HepG2 (cell line): ENCODE measurements at regions not wholly inside any gene's neighbourhood (a gene's known extent, or its start where the extent isn't known, plus 50 kb on each side); places are given as distances from the start of the nearest gene placed in this dataset.

Source experiments
- JUND ChIP-seq: sonication (generic); formaldehyde crosslinking; IDR thresholded peaks from 2 replicates; pipeline ENCODE4 v1.8.0; 2022; ENCODE audit warnings: mild to moderate bottlenecking, missing genetic modification reagents
- POLR2A ChIP-seq, 2 experiments: IDR thresholded peaks; 2 replicates each; pipeline ENCODE4 v1.6.1; 2011; ENCODE audit warnings: low read depth in 2 of 2, low read length in 2 of 2, mild to moderate bottlenecking in 1 of 2, moderate library complexity in 1 of 2; ENCODE audit not compliant: insufficient read depth in 1 of 2

GRCh38 chr5:4555725-4556285, 584.3 kb upstream of the ADAMTS16 start:
- TF ChIP-seq JUND (CRISPR knock-in tag) (no peak), POLR2A (IDR thresholded peaks at IDR 0.05; ENCODE audit: insufficient read depth in 1 of 2, low read depth in 2 of 2, low read length in 2 of 2) (no peak)
